ENCODE measurements at regions not wholly inside any gene's neighbourhood (a gene's known extent, or its start where the extent isn't known, plus 50 kb on each side); places are given as distances from the start of the nearest gene placed in this dataset.

- no peak for TF ChIP-seq CTCF (IDR thresholded peaks at IDR 0.05)
- no peak for TF ChIP-seq POLR2A (IDR thresholded peaks at IDR 0.05)
Observed at GRCh38 chr13:48784916-48785548, 131.3 kb downstream of the CYSLTR2 start.

Measured in right lobe of liver (tissue), 4 donors.